Mucosa of descending colon (tissue), 3 donors: ENCODE measurements at regions not wholly inside any gene's neighbourhood (a gene's known extent, or its start where the extent isn't known, plus 50 kb on each side); places are given as distances from the start of the nearest gene placed in this dataset.

ENCODE experiments used
- ATAC-seq: fragments of 200-7000 bp; cut with Tn5 transposase; one replicate; pipeline ENCODE4 v1.9.1; 2020; ENCODE audit warnings: mild to moderate bottlenecking, moderate library complexity
- DNase-seq, 3 donors: peaks; one replicate each; pipeline ENCODE4 v3.0.0-alpha.2; 2020
- H3K36me3 ChIP-seq: fragments of 200-600 bp; one replicate; pipeline ENCODE4 v1.8.0; 2021; ENCODE audit warnings: low read depth, mild to moderate bottlenecking
- H3K4me1 ChIP-seq: fragments of 200-600 bp; one replicate; pipeline ENCODE4 v1.8.0; 2021; ENCODE audit warnings: low read depth, mild to moderate bottlenecking
- H3K4me3 ChIP-seq: fragments of 200-600 bp; one replicate; pipeline ENCODE4 v1.8.0; 2021; ENCODE audit warnings: mild to moderate bottlenecking
- H3K9me3 ChIP-seq: fragments of 200-600 bp; one replicate; pipeline ENCODE4 v1.8.0; 2021; ENCODE audit warnings: mild to moderate bottlenecking
- intact Hi-C, 2 donors: fragments of 100-400 bp; cut with DNase I in 1 of 2; cut with micrococcal nuclease in 1 of 2; formaldehyde crosslinking; loops; one replicate each; pipeline versions ENCODE4 v1.11.0 to v1.11.1; 2022; cut with DNase I, micrococcal nuclease
- TF ChIP-seq, protein P1 (sequence below): fragments of 200-600 bp; IDR thresholded peaks from one replicate; pipeline ENCODE4 v1.8.0; 2022; ENCODE audit warnings: antibody characterized with exemption, mild to moderate bottlenecking
- donor health status: DM: no; HTN: no; CAD: no; lungs with moderate emphysema.
- donor health status: DM: no; HTN: no; CAD: no.
- donor health status: DM: no; HTN: yes; CAD: no.

DNA sequence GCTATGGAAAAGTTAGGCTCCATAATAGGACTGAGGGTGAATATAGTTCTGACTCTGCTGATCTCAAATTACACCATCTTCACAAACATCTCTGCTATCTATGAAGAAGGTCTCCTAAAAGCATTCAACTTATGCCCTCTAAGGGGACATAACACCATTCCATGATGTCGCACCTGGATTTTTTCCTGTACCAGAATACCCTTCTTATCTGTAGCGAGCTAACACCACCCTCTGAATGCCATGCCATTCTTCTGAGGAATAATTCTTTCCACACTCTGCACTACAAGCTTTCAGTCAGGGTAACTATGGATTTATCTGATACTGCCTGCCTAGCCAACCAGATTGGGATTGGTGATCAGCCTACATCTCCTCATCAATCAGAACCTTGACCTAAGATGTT lies 203.8 kb downstream of the PTPRC start:
- H3K4me3 ChIP-seq: no peak overlapping the region
- no peak for ATAC-seq
- TF ChIP-seq, protein P1, sequence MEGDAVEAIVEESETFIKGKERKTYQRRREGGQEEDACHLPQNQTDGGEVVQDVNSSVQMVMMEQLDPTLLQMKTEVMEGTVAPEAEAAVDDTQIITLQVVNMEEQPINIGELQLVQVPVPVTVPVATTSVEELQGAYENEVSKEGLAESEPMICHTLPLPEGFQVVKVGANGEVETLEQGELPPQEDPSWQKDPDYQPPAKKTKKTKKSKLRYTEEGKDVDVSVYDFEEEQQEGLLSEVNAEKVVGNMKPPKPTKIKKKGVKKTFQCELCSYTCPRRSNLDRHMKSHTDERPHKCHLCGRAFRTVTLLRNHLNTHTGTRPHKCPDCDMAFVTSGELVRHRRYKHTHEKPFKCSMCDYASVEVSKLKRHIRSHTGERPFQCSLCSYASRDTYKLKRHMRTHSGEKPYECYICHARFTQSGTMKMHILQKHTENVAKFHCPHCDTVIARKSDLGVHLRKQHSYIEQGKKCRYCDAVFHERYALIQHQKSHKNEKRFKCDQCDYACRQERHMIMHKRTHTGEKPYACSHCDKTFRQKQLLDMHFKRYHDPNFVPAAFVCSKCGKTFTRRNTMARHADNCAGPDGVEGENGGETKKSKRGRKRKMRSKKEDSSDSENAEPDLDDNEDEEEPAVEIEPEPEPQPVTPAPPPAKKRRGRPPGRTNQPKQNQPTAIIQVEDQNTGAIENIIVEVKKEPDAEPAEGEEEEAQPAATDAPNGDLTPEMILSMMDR: no peak
- no peaks in the 10 kb centered on the region for H3K36me3 ChIP-seq
- peaks cover 5% of the 10 kb centered on the region for H3K4me1 ChIP-seq
- no peak for DNase-seq
- intact Hi-C loops: no loop called here
- no peaks in the 10 kb centered on the region for H3K9me3 ChIP-seq

- no peak overlapping the region for H3K4me3 ChIP-seq
- no peaks in the 10 kb centered on the region for H3K36me3 ChIP-seq
- ATAC-seq: no peak
- H3K4me1 ChIP-seq: no peaks in the 10 kb centered on the region
- no peaks in the 10 kb centered on the region for H3K9me3 ChIP-seq
- TF ChIP-seq, protein P1: no peak
- intact Hi-C loops: no loop called here
- DNase-seq: no peak
These were observed 206.4 kb downstream of the PTPRC start for GRCh38 chr1:198845271-198845670.

- ATAC-seq: no peak
- no peak for DNase-seq
- intact Hi-C loops: no loop called here
- no peak overlapping the region for H3K4me3 ChIP-seq
- no peaks in the 10 kb centered on the region for H3K4me1 ChIP-seq
- no peaks in the 10 kb centered on the region for H3K9me3 ChIP-seq
- no peaks in the 10 kb centered on the region for H3K36me3 ChIP-seq
- TF ChIP-seq, protein P1: no peak
These were observed 207.0 kb downstream of the PTPRC start for GRCh38 chr1:198845851-198846250.

GRCh38 chr1:198846556-198846955 lies 207.7 kb downstream of the PTPRC start:
- ATAC-seq: no peak
- Histone ChIP-seq H3K36me3 (no peaks in the 10 kb centered on the region), H3K4me3 (no peak overlapping the region), H3K4me1 (no peaks in the 10 kb centered on the region), H3K9me3 (no peaks in the 10 kb centered on the region)
- TF ChIP-seq, protein P1: no peak
- intact Hi-C loops: no loop called here
- no peak for DNase-seq

DNA sequence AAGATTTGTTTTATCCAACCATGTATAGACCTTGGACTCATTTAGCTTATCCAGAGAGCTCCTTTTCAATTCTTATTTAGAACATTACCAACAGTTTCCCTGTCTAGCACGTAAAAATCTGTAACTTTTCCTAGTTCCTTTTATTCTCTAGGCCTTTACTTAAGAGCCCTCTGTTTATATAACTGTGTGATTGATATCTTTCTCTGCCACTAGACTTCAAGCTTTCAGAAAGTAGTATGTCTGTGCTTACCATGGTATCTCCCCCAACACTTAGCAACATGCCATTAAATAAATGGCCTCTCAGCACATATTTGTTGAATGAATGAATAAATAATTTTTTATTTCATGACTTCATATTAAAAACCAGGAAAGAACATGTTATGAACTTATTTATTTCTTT lies 209.4 kb downstream of the PTPRC start:
- Histone ChIP-seq H3K36me3 (no peaks in the 10 kb centered on the region), H3K9me3 (no peaks in the 10 kb centered on the region), H3K4me1 (no peaks in the 10 kb centered on the region), H3K4me3 (no peak overlapping the region)
- no peak for DNase-seq
- TF ChIP-seq, protein P1: no peak
- no peak for ATAC-seq
- intact Hi-C loops: no loop called here

- TF ChIP-seq, protein P1: no peak
- H3K36me3 ChIP-seq: no peaks in the 10 kb centered on the region
- no peak for ATAC-seq
- intact Hi-C loops: no loop called here
- no peaks in the 10 kb centered on the region for H3K4me1 ChIP-seq
- H3K4me3 ChIP-seq: no peak overlapping the region
- DNase-seq: no peak
- no peaks in the 10 kb centered on the region for H3K9me3 ChIP-seq
These were observed 209.8 kb downstream of the PTPRC start for GRCh38 chr1:198848649-198849048.
